ENCODE measurements at regions not wholly inside any gene's neighbourhood (a gene's known extent, or its start where the extent isn't known, plus 50 kb on each side); places are given as distances from the start of the nearest gene placed in this dataset.

- WGBS, 2 experiments = 95 to 97% methylated on average over 4 to 5 of the region's 5 CpGs
- no peaks in the 10 kb centered on the region for H3K9me3 ChIP-seq (ENCODE audit: control insufficient read depth, low read length)
- H3K36me3 ChIP-seq (ENCODE audit: control insufficient read depth, insufficient read depth, low read length) = no peaks in the 10 kb centered on the region
- H3K4me1 ChIP-seq (ENCODE audit: control insufficient read depth, insufficient read depth, low read length) = no peaks in the 10 kb centered on the region
- H3K27me3 ChIP-seq (ENCODE audit: control insufficient read depth, insufficient read depth, low read length, poor library complexity, severe bottlenecking) = no peaks in the 10 kb centered on the region
- H3K27ac ChIP-seq (ENCODE audit: insufficient read depth, low read depth, low read length, poor library complexity, severe bottlenecking) = no peak overlapping the region
- no peak overlapping the region for H3K4me3 ChIP-seq (ENCODE audit: insufficient read depth, low read depth, low read length)
These were observed 347.6 kb upstream of the FAM241A start for GRCh38 chr4:111797455-111798163.

GRCh38 chr4:111798840-111799239 is 346.4 kb upstream of the FAM241A start:
- Histone ChIP-seq H3K27ac (ENCODE audit: insufficient read depth, low read depth, low read length, poor library complexity, severe bottlenecking) (no peak overlapping the region), H3K36me3 (ENCODE audit: control insufficient read depth, insufficient read depth, low read length) (no peaks in the 10 kb centered on the region), H3K27me3 (ENCODE audit: control insufficient read depth, insufficient read depth, low read length, poor library complexity, severe bottlenecking) (no peaks in the 10 kb centered on the region), H3K4me1 (ENCODE audit: control insufficient read depth, insufficient read depth, low read length) (no peaks in the 10 kb centered on the region), H3K9me3 (ENCODE audit: control insufficient read depth, low read length) (no peaks in the 10 kb centered on the region), H3K4me3 (ENCODE audit: insufficient read depth, low read depth, low read length) (no peak overlapping the region)
- WGBS, 2 experiments = 45% methylated on average over 2 of the region's 2 CpGs; no CpG with 5 or more reads in 1 of the 2 experiments

GRCh38 chr4:111800551-111800950 is 344.7 kb upstream of the FAM241A start:
- WGBS, 2 experiments = 89 to 95% methylated on average over 2 of the region's 2 CpGs
- Histone ChIP-seq H3K4me1 (ENCODE audit: control insufficient read depth, insufficient read depth, low read length) (no peaks in the 10 kb centered on the region), H3K36me3 (ENCODE audit: control insufficient read depth, insufficient read depth, low read length) (no peaks in the 10 kb centered on the region), H3K27ac (ENCODE audit: insufficient read depth, low read depth, low read length, poor library complexity, severe bottlenecking) (no peak overlapping the region), H3K9me3 (ENCODE audit: control insufficient read depth, low read length) (no peaks in the 10 kb centered on the region), H3K4me3 (ENCODE audit: insufficient read depth, low read depth, low read length) (no peak overlapping the region), H3K27me3 (ENCODE audit: control insufficient read depth, insufficient read depth, low read length, poor library complexity, severe bottlenecking) (no peaks in the 10 kb centered on the region)

- 92 to 95% methylated on average over 2 to 3 of the region's 3 CpGs for WGBS, 2 experiments
- no peaks in the 10 kb centered on the region for H3K9me3 ChIP-seq (ENCODE audit: control insufficient read depth, low read length)
- no peak overlapping the region for H3K27ac ChIP-seq (ENCODE audit: insufficient read depth, low read depth, low read length, poor library complexity, severe bottlenecking)
- H3K4me1 ChIP-seq (ENCODE audit: control insufficient read depth, insufficient read depth, low read length) = no peaks in the 10 kb centered on the region
- no peaks in the 10 kb centered on the region for H3K27me3 ChIP-seq (ENCODE audit: control insufficient read depth, insufficient read depth, low read length, poor library complexity, severe bottlenecking)
- H3K4me3 ChIP-seq (ENCODE audit: insufficient read depth, low read depth, low read length) = no peak overlapping the region
- no peaks in the 10 kb centered on the region for H3K36me3 ChIP-seq (ENCODE audit: control insufficient read depth, insufficient read depth, low read length)
These were observed 343.1 kb upstream of the FAM241A start for GRCh38 chr4:111802191-111802590.

GRCh38 chr4:111806331-111806730 is 338.9 kb upstream of the FAM241A start:
- no peaks in the 10 kb centered on the region for H3K9me3 ChIP-seq (ENCODE audit: control insufficient read depth, low read length)
- H3K4me3 ChIP-seq (ENCODE audit: insufficient read depth, low read depth, low read length) = no peak overlapping the region
- H3K27ac ChIP-seq (ENCODE audit: insufficient read depth, low read depth, low read length, poor library complexity, severe bottlenecking) = no peak overlapping the region
- WGBS, 2 experiments = 56% methylated on average over 5 of the region's 5 CpGs
- no peaks in the 10 kb centered on the region for H3K27me3 ChIP-seq (ENCODE audit: control insufficient read depth, insufficient read depth, low read length, poor library complexity, severe bottlenecking)
- no peaks in the 10 kb centered on the region for H3K36me3 ChIP-seq (ENCODE audit: control insufficient read depth, insufficient read depth, low read length)
- H3K4me1 ChIP-seq (ENCODE audit: control insufficient read depth, insufficient read depth, low read length) = no peaks in the 10 kb centered on the region

GRCh38 chr4:111807576-111807975 is 337.7 kb upstream of the FAM241A start:
- H3K36me3 ChIP-seq (ENCODE audit: control insufficient read depth, insufficient read depth, low read length) = no peaks in the 10 kb centered on the region
- WGBS, 2 experiments = 75 to 84% methylated on average over 5 of the region's 5 CpGs

GRCh38 chr4:111808174-111808573 is 337.1 kb upstream of the FAM241A start:
- WGBS, 2 experiments = no CpG with 5 or more reads among the region's 2 CpGs
- H3K27ac ChIP-seq (ENCODE audit: insufficient read depth, low read depth, low read length, poor library complexity, severe bottlenecking) = no peak overlapping the region
- no peaks in the 10 kb centered on the region for H3K27me3 ChIP-seq (ENCODE audit: control insufficient read depth, insufficient read depth, low read length, poor library complexity, severe bottlenecking)
- H3K4me1 ChIP-seq (ENCODE audit: control insufficient read depth, insufficient read depth, low read length) = no peaks in the 10 kb centered on the region
- no peaks in the 10 kb centered on the region for H3K9me3 ChIP-seq (ENCODE audit: control insufficient read depth, low read length)
- H3K36me3 ChIP-seq (ENCODE audit: control insufficient read depth, insufficient read depth, low read length) = no peaks in the 10 kb centered on the region
- no peak overlapping the region for H3K4me3 ChIP-seq (ENCODE audit: insufficient read depth, low read depth, low read length)

More at GRCh38 chr4:111807576-111807975, 337.7 kb upstream of the FAM241A start:
- H3K4me3 ChIP-seq (ENCODE audit: insufficient read depth, low read depth, low read length) = no peak overlapping the region
- no peaks in the 10 kb centered on the region for H3K4me1 ChIP-seq (ENCODE audit: control insufficient read depth, insufficient read depth, low read length)
- no peaks in the 10 kb centered on the region for H3K27me3 ChIP-seq (ENCODE audit: control insufficient read depth, insufficient read depth, low read length, poor library complexity, severe bottlenecking)
- H3K9me3 ChIP-seq (ENCODE audit: control insufficient read depth, low read length) = no peaks in the 10 kb centered on the region
- no peak overlapping the region for H3K27ac ChIP-seq (ENCODE audit: insufficient read depth, low read depth, low read length, poor library complexity, severe bottlenecking)

GRCh38 chr4:111811661-111812060 is 333.6 kb upstream of the FAM241A start:
- no peaks in the 10 kb centered on the region for H3K9me3 ChIP-seq (ENCODE audit: control insufficient read depth, low read length)
- WGBS, 2 experiments = 88 to 100% methylated on average over 2 of the region's 2 CpGs
- no peak overlapping the region for H3K27ac ChIP-seq (ENCODE audit: insufficient read depth, low read depth, low read length, poor library complexity, severe bottlenecking)
- no peaks in the 10 kb centered on the region for H3K27me3 ChIP-seq (ENCODE audit: control insufficient read depth, insufficient read depth, low read length, poor library complexity, severe bottlenecking)
- H3K4me3 ChIP-seq (ENCODE audit: insufficient read depth, low read depth, low read length) = no peak overlapping the region
- H3K4me1 ChIP-seq (ENCODE audit: control insufficient read depth, insufficient read depth, low read length) = no peaks in the 10 kb centered on the region
- H3K36me3 ChIP-seq (ENCODE audit: control insufficient read depth, insufficient read depth, low read length) = no peaks in the 10 kb centered on the region

GRCh38 chr4:111812114-111812513 is 333.1 kb upstream of the FAM241A start:
- no peaks in the 10 kb centered on the region for H3K27me3 ChIP-seq (ENCODE audit: control insufficient read depth, insufficient read depth, low read length, poor library complexity, severe bottlenecking)
- H3K36me3 ChIP-seq (ENCODE audit: control insufficient read depth, insufficient read depth, low read length) = no peaks in the 10 kb centered on the region
- H3K4me1 ChIP-seq (ENCODE audit: control insufficient read depth, insufficient read depth, low read length) = no peaks in the 10 kb centered on the region
- H3K9me3 ChIP-seq (ENCODE audit: control insufficient read depth, low read length) = no peaks in the 10 kb centered on the region
- 89 to 94% methylated on average over 2 of the region's 3 CpGs for WGBS, 2 experiments
- H3K4me3 ChIP-seq (ENCODE audit: insufficient read depth, low read depth, low read length) = no peak overlapping the region
- H3K27ac ChIP-seq (ENCODE audit: insufficient read depth, low read depth, low read length, poor library complexity, severe bottlenecking) = no peak overlapping the region

GRCh38 chr4:111812760-111813159 is 332.5 kb upstream of the FAM241A start:
- Histone ChIP-seq H3K27ac (ENCODE audit: insufficient read depth, low read depth, low read length, poor library complexity, severe bottlenecking) (no peak overlapping the region), H3K27me3 (ENCODE audit: control insufficient read depth, insufficient read depth, low read length, poor library complexity, severe bottlenecking) (no peaks in the 10 kb centered on the region), H3K36me3 (ENCODE audit: control insufficient read depth, insufficient read depth, low read length) (no peaks in the 10 kb centered on the region), H3K9me3 (ENCODE audit: control insufficient read depth, low read length) (no peaks in the 10 kb centered on the region), H3K4me1 (ENCODE audit: control insufficient read depth, insufficient read depth, low read length) (no peaks in the 10 kb centered on the region), H3K4me3 (ENCODE audit: insufficient read depth, low read depth, low read length) (no peak overlapping the region)
- 85 to 91% methylated on average over 1 of the region's 1 CpG for WGBS, 2 experiments
